Transverse colon (tissue), 3 donors: ENCODE measurements at regions not wholly inside any gene's neighbourhood (a gene's known extent, or its start where the extent isn't known, plus 50 kb on each side); places are given as distances from the start of the nearest gene placed in this dataset.

Experiments used
- POLR2A ChIP-seq: fragments of 450-650 bp; IDR thresholded peaks from one replicate; pipeline ENCODE4 v1.6.1; 2016; ENCODE audit warnings: antibody characterized with exemption, mild to moderate bottlenecking, moderate library complexity
- TF ChIP-seq, protein P1 (sequence below), 5 experiments: fragments of 200-600 bp in 3 of 5; fragments of 450-650 bp in 2 of 5; sonication (generic) in 3 of 5; IDR thresholded peaks; 1 replicate in 2 of 5; 2 replicates in 3 of 5; pipeline ENCODE4 v1.5.1; 2016 to 2017; ENCODE audit warnings: antibody characterized with exemption in 5 of 5, inconsistent platforms in 3 of 5, mild to moderate bottlenecking in 2 of 5, moderate library complexity in 1 of 5

DNA sequence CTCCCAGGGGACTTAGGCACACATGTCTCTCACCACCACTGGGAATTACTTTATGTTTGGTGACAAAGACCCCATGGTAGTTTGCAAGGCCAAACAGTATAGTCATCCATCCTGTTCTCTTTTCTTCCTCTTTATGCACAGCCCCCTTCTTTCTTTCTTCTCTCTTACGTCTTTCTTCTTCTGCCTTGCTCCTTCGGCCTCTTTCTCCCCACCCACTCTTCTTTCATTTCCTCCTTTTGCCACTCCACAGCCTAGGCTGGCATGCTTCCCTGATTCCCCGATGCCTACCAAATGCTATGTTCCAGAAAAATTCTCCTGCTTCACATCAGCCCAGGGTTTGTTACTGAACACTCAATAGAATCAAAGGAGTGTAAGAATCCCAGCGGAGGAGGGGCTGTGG is 62.4 kb upstream of the MKLN1 start:
- no peak for TF ChIP-seq POLR2A
- TF ChIP-seq, protein P1, sequence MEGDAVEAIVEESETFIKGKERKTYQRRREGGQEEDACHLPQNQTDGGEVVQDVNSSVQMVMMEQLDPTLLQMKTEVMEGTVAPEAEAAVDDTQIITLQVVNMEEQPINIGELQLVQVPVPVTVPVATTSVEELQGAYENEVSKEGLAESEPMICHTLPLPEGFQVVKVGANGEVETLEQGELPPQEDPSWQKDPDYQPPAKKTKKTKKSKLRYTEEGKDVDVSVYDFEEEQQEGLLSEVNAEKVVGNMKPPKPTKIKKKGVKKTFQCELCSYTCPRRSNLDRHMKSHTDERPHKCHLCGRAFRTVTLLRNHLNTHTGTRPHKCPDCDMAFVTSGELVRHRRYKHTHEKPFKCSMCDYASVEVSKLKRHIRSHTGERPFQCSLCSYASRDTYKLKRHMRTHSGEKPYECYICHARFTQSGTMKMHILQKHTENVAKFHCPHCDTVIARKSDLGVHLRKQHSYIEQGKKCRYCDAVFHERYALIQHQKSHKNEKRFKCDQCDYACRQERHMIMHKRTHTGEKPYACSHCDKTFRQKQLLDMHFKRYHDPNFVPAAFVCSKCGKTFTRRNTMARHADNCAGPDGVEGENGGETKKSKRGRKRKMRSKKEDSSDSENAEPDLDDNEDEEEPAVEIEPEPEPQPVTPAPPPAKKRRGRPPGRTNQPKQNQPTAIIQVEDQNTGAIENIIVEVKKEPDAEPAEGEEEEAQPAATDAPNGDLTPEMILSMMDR (IDR thresholded peaks at IDR 0.05) = no peak
